CD14-positive monocyte (primary cell): ENCODE measurements at regions not wholly inside any gene's neighbourhood (a gene's known extent, or its start where the extent isn't known, plus 50 kb on each side); places are given as distances from the start of the nearest gene placed in this dataset.

Experiments used
- DNase-seq, 3 donors: peaks; one replicate each; pipeline ENCODE4 v3.0.0-alpha.2; 2011 to 2022
- H2AFZ ChIP-seq: 2 replicates; pipeline ENCODE4 v1.6.0; 2012; ENCODE audit warnings: mild to moderate bottlenecking, low read depth, low read length, inconsistent platforms; ENCODE audit not compliant: insufficient read depth, poor library complexity, severe bottlenecking
- H3K27ac ChIP-seq, 2 donors: 1 replicate in 1 of 2; 2 replicates in 1 of 2; pipeline ENCODE4 v1.5.1; 2012 to 2013; ENCODE audit warnings: low read length in 2 of 2, control low read depth in 1 of 2, inconsistent platforms in 1 of 2, low read depth in 1 of 2, mild to moderate bottlenecking in 1 of 2
- H3K27me3 ChIP-seq, 2 donors: one replicate each; pipeline versions ENCODE4 v1.6.0 to v1.6.1; 2011 to 2013; ENCODE audit warnings: low read length in 2 of 2; ENCODE audit not compliant: control insufficient read depth in 2 of 2, insufficient read depth in 2 of 2
- H3K36me3 ChIP-seq, 2 donors: replicated peaks in 1 of 2; 1 replicate in 1 of 2; 2 replicates in 1 of 2; pipeline versions ENCODE4 v1.5.1 to v1.6.1; 2012 to 2013; ENCODE audit warnings: low read length in 2 of 2, control low read depth in 1 of 2, inconsistent platforms in 1 of 2, mild to moderate bottlenecking in 1 of 2; ENCODE audit not compliant: insufficient read depth in 2 of 2, control insufficient read depth in 1 of 2
- H3K4me1 ChIP-seq, 2 donors: 1 replicate in 1 of 2; 2 replicates in 1 of 2; pipeline versions ENCODE4 v1.5.1 to v1.6.1; 2012 to 2013; ENCODE audit warnings: low read length in 2 of 2, control low read depth in 1 of 2, inconsistent platforms in 1 of 2, mild to moderate bottlenecking in 1 of 2, moderate library complexity in 1 of 2; ENCODE audit not compliant: insufficient read depth in 2 of 2, control insufficient read depth in 1 of 2
- H3K4me2 ChIP-seq: replicated peaks from 2 replicates; pipeline ENCODE3; 2012; ENCODE audit warnings: low read length, moderate library complexity, mild to moderate bottlenecking; ENCODE audit not compliant: poor library complexity, severe bottlenecking; ENCODE audit errors: extremely low read depth
- H3K4me3 ChIP-seq, 3 experiments: fragments of 200-600 bp in 1 of 3; sonication (generic) in 1 of 3; replicated peaks in 1 of 3; 1 replicate in 2 of 3; 2 replicates in 1 of 3; pipeline ENCODE4 v1.5.1; 2011 to 2013; ENCODE audit warnings: low read length in 3 of 3, mild to moderate bottlenecking in 3 of 3, control low read depth in 2 of 3, low read depth in 2 of 3, inconsistent platforms in 1 of 3, moderate library complexity in 1 of 3
- H3K79me2 ChIP-seq: 2 replicates; pipeline ENCODE4 v1.6.0; 2012; ENCODE audit warnings: mild to moderate bottlenecking, control low read depth, inconsistent platforms, low read length, moderate library complexity; ENCODE audit not compliant: insufficient read depth
- H3K9ac ChIP-seq: 2 replicates; pipeline ENCODE4 v1.6.0; 2017; ENCODE audit warnings: low read length, mild to moderate bottlenecking; ENCODE audit not compliant: insufficient read depth, poor library complexity, severe bottlenecking
- H3K9me3 ChIP-seq, 2 donors: replicated peaks in 1 of 2; 1 replicate in 1 of 2; 2 replicates in 1 of 2; pipeline versions ENCODE4 v1.5.1 to v1.6.1; 2012 to 2013; ENCODE audit warnings: low read length in 2 of 2, control low read depth in 1 of 2; ENCODE audit not compliant: control insufficient read depth in 1 of 2, insufficient read depth in 1 of 2
- H4K20me1 ChIP-seq: 2 replicates; pipeline ENCODE4 v1.6.0; 2012; ENCODE audit warnings: mild to moderate bottlenecking, low read length, control low read depth, moderate library complexity; ENCODE audit not compliant: insufficient read depth
- H3K27ac Mint-ChIP-seq, 7 donors: one replicate each; pipeline ENCODE4 v1.8.0; 2020; ENCODE audit warnings: mild to moderate bottlenecking in 7 of 7, mixed read lengths in 7 of 7, moderate library complexity in 6 of 7, inconsistent platforms in 2 of 7
- H3K27me3 Mint-ChIP-seq, 3 donors: one replicate each; pipeline ENCODE4 v1.8.0; 2021 to 2022; ENCODE audit warnings: low read depth in 3 of 3, mild to moderate bottlenecking in 3 of 3, mixed read lengths in 3 of 3, moderate library complexity in 3 of 3, inconsistent platforms in 1 of 3
- H3K36me3 Mint-ChIP-seq, 2 donors: one replicate each; pipeline ENCODE4 v1.8.0; 2020; ENCODE audit warnings: mixed read lengths in 2 of 2, inconsistent platforms in 1 of 2, mild to moderate bottlenecking in 1 of 2
- H3K4me1 Mint-ChIP-seq: one replicate; pipeline ENCODE4 v1.8.0; 2020; ENCODE audit warnings: mild to moderate bottlenecking, mixed read lengths
- H3K4me3 Mint-ChIP-seq, 2 donors: one replicate each; pipeline ENCODE4 v1.8.0; 2020; ENCODE audit warnings: mild to moderate bottlenecking in 2 of 2, mixed read lengths in 2 of 2, moderate library complexity in 1 of 2
- H3K9me3 Mint-ChIP-seq, 7 donors: one replicate each; pipeline ENCODE4 v1.8.0; 2020 to 2022; ENCODE audit warnings: mixed read lengths in 7 of 7, mild to moderate bottlenecking in 6 of 7, moderate library complexity in 6 of 7, inconsistent platforms in 2 of 7
- WGBS: methylation state at CpG from one replicate; pipeline ENCODE4 v1.1.5; 2013; ENCODE audit warnings: missing lambda C conversion rate; ENCODE audit not compliant: insufficient coverage; 5-methylcytosine and 5-hydroxymethylcytosine counted together
- intact Hi-C, 2 donors: fragments of 100-400 bp; cut with micrococcal nuclease; formaldehyde crosslinking; loops; one replicate each; pipeline versions ENCODE4 v1.15.0 to v1.15.1; 2023
- TF ChIP-seq, protein P1 (sequence below): fragments of 200-600 bp; IDR thresholded peaks from one replicate; pipeline ENCODE4 v1.8.0; 2022; ENCODE audit warnings: antibody characterized with exemption, mild to moderate bottlenecking

DNA sequence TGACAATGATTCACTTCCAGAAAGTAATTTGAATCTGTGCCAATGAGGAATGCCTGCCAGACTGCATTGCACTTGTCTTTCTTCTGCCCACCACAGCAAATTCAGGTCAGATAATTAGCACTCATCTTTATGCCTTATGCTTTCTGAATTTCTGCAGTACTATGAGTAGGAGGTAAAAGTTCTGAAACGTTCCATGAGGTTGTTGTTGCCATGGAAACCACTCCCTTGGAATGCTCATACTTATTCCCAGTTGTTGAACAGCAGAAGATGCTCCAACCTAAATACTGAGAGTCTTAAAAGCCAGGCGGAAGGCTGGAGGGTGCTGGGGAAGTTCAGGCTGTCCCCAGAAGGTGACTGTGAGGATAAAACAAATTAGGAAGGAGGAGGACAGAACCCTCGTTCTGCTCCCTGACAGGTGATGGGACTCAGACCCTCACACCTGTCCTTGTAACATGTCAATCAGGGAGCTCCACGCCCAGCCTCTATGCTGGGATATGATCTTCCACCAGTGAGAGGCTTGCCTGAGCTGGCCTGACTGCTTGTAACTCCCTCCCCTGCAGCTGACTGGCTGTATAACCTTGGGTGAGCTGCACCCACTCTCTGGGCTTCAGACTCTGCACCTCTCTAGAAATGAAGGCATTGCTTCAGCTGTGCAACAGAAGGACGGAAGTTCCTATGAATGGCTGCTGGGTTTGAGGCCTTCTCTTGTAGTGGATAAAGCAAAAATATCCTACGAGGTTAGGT lies 554.3 kb upstream of the MGMT start:
- no peak for DNase-seq
- H3K9me3 Mint-ChIP-seq = peaks cover 0 to 12% (median 0%) of the 10 kb centered on the region in 7 donors
- no peaks in the 10 kb centered on the region for H3K27me3 ChIP-seq
- no peak overlapping the region for H3K4me3 ChIP-seq
- TF ChIP-seq, protein P1, sequence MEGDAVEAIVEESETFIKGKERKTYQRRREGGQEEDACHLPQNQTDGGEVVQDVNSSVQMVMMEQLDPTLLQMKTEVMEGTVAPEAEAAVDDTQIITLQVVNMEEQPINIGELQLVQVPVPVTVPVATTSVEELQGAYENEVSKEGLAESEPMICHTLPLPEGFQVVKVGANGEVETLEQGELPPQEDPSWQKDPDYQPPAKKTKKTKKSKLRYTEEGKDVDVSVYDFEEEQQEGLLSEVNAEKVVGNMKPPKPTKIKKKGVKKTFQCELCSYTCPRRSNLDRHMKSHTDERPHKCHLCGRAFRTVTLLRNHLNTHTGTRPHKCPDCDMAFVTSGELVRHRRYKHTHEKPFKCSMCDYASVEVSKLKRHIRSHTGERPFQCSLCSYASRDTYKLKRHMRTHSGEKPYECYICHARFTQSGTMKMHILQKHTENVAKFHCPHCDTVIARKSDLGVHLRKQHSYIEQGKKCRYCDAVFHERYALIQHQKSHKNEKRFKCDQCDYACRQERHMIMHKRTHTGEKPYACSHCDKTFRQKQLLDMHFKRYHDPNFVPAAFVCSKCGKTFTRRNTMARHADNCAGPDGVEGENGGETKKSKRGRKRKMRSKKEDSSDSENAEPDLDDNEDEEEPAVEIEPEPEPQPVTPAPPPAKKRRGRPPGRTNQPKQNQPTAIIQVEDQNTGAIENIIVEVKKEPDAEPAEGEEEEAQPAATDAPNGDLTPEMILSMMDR = no peak
- H3K36me3 ChIP-seq = no peaks in the 10 kb centered on the region
- peaks cover 0 to 3% of the 10 kb centered on the region in 2 donors for H3K4me1 ChIP-seq
- H3K27ac Mint-ChIP-seq = no peak overlapping the region
- H3K9me3 ChIP-seq = no peaks in the 10 kb centered on the region
- H3K27ac ChIP-seq = no peak overlapping the region
- H3K79me2 ChIP-seq = no peaks in the 10 kb centered on the region
- no peaks in the 10 kb centered on the region for H4K20me1 ChIP-seq
- intact Hi-C loops = no loop called here
- no peak overlapping the region for H3K4me3 Mint-ChIP-seq
- no peak overlapping the region for H3K4me2 ChIP-seq
- H3K36me3 Mint-ChIP-seq = no peaks in the 10 kb centered on the region
- H3K9ac ChIP-seq = no peak overlapping the region
- peaks cover 2 to 4% (median 3%) of the 10 kb centered on the region in 3 donors for H3K27me3 Mint-ChIP-seq
- peaks cover 10% of the 10 kb centered on the region for H3K4me1 Mint-ChIP-seq
- H2AFZ ChIP-seq = no peak overlapping the region
- 96% methylated on average over 3 of the region's 6 CpGs for WGBS

DNA sequence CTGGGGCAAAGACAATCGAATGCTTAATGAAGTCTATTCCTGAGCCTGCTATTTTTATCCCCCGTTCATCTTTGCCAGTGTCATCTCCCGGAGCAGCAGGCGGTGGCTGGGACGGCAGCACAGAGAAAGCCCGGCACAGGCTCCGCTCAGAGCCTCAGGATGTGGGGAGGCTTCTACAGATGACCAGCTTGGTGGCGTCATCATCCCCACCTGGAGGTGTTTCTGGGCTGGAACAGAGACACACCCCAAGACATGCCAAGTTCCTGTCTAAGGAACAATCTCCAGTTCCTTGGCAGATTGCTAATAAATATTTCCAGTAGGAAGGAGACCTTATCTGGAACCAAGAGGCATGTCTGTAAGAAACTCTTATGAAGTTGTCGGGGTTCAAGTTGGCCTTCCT lies 552.4 kb upstream of the MGMT start:
- Mint-ChIP-seq H3K27ac (no peak overlapping the region), H3K4me3 (no peak overlapping the region), H3K27me3 (peaks cover 2 to 4% (median 3%) of the 10 kb centered on the region in 3 donors), H3K4me1 (no peaks in the 10 kb centered on the region), H3K36me3 (no peaks in the 10 kb centered on the region), H3K9me3 (peaks cover 0 to 14% (median 0%) of the 10 kb centered on the region in 7 donors)
- no peak overlapping the region for H3K27ac ChIP-seq
- intact Hi-C loops = no loop called here
- WGBS = 92% methylated on average over 8 of the region's 9 CpGs
- TF ChIP-seq, protein P1 = no peak
- no peak overlapping the region for H3K4me2 ChIP-seq
- H3K9ac ChIP-seq = no peak overlapping the region
- H2AFZ ChIP-seq = no peak overlapping the region
- no peaks in the 10 kb centered on the region for H3K36me3 ChIP-seq
- no peaks in the 10 kb centered on the region for H4K20me1 ChIP-seq
- no peaks in the 10 kb centered on the region for H3K4me1 ChIP-seq
- H3K27me3 ChIP-seq = no peaks in the 10 kb centered on the region
- H3K4me3 ChIP-seq = no peak overlapping the region
- DNase-seq = no peak
- no peaks in the 10 kb centered on the region for H3K9me3 ChIP-seq
- H3K79me2 ChIP-seq = no peaks in the 10 kb centered on the region
